ENCODE measurements at regions not wholly inside any gene's neighbourhood (a gene's known extent, or its start where the extent isn't known, plus 50 kb on each side); places are given as distances from the start of the nearest gene placed in this dataset.

DNA sequence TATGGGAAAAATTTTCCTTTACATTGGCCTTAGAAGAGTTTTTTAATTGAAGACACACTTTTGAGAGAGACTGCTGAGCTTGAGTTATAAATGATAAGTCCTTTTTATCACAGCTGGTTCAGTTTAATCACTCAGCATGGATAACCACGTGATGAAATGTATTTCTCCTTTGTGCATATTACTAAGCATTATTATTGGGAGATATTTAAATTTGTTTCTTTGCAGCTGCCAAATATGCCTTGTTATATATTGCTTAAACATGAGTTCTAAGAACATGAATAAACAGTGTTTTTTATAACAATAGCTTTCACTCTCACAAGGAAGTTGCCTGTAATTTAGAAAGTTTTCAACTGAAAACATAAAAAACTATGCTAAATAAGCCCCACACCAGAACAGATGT lies 293.5 kb upstream of the LRFN5 start:
- Histone ChIP-seq H3K9me2 (ENCODE audit: insufficient read depth) (no peaks in the 10 kb centered on the region), H3K4me2 (no peak overlapping the region), H3K4me1 (ENCODE audit: insufficient read depth) (no peaks in the 10 kb centered on the region), H3F3A (replicated peaks; ENCODE audit: low read depth) (no peaks in the 10 kb centered on the region), H3K79me2 (replicated peaks; ENCODE audit: insufficient read depth) (no peaks in the 10 kb centered on the region), H3K36me3 (ENCODE audit: insufficient read depth) (no peaks in the 10 kb centered on the region), H3K27me3 (ENCODE audit: insufficient read depth) (no peaks in the 10 kb centered on the region), H3K27ac (ENCODE audit: low read depth) (no peak overlapping the region), H2AFZ (no peak overlapping the region), H3K4me3 (no peak overlapping the region), H4K20me1 (replicated peaks; ENCODE audit: insufficient read depth) (no peaks in the 10 kb centered on the region)
- ATAC-seq: no peak
- Mint-ChIP-seq H3K27me3 (ENCODE audit: insufficient read depth, low read depth, poor library complexity) (no peaks in the 10 kb centered on the region), H3K9me3 (peaks cover 10% of the 10 kb centered on the region; the same call in 2 of the 3 replicates), H3K27ac (no peak overlapping the region), H3K4me3 (no peak overlapping the region), H3K36me3 (ENCODE audit: low read depth) (peaks cover 8% of the 10 kb centered on the region; the same call in 2 of the 3 replicates), H3K4me1 (no peaks in the 10 kb centered on the region)
- TF ChIP-seq JUNB (IDR thresholded peaks at IDR 0.05; ENCODE audit: unreplicated experiment) (no peak), STAT1 (IDR thresholded peaks at IDR 0.05; ENCODE audit: unreplicated experiment) (no peak), NANOG (IDR thresholded peaks at IDR 0.05; ENCODE audit: borderline replicate concordance) (no peak), ZNF331 (CRISPR knock-in tag; IDR thresholded peaks at IDR 0.05; ENCODE audit: low read depth) (no peak), EZH2 (IDR thresholded peaks at IDR 0.05; ENCODE audit: low read depth, unreplicated experiment) (no peak), ZNF462 (CRISPR knock-in tag; IDR thresholded peaks at IDR 0.05) (no peak), ETS1 (IDR thresholded peaks at IDR 0.05) (no peak), EZH2phosphoT487 (IDR thresholded peaks at IDR 0.05; ENCODE audit: unreplicated experiment) (no peak), POLR2AphosphoS5 (IDR thresholded peaks at IDR 0.05; ENCODE audit: low read depth) (no peak), ZNF114 (CRISPR knock-in tag; IDR thresholded peaks at IDR 0.05) (no peak), CREB1 (CRISPR knock-in tag; IDR thresholded peaks at IDR 0.05; ENCODE audit: low read depth) (no peak), CTCF (conservative IDR thresholded peaks at IDR 0.05; ENCODE audit: low read depth in 2 of 2) (no peak)
- TF ChIP-seq, protein P1, sequence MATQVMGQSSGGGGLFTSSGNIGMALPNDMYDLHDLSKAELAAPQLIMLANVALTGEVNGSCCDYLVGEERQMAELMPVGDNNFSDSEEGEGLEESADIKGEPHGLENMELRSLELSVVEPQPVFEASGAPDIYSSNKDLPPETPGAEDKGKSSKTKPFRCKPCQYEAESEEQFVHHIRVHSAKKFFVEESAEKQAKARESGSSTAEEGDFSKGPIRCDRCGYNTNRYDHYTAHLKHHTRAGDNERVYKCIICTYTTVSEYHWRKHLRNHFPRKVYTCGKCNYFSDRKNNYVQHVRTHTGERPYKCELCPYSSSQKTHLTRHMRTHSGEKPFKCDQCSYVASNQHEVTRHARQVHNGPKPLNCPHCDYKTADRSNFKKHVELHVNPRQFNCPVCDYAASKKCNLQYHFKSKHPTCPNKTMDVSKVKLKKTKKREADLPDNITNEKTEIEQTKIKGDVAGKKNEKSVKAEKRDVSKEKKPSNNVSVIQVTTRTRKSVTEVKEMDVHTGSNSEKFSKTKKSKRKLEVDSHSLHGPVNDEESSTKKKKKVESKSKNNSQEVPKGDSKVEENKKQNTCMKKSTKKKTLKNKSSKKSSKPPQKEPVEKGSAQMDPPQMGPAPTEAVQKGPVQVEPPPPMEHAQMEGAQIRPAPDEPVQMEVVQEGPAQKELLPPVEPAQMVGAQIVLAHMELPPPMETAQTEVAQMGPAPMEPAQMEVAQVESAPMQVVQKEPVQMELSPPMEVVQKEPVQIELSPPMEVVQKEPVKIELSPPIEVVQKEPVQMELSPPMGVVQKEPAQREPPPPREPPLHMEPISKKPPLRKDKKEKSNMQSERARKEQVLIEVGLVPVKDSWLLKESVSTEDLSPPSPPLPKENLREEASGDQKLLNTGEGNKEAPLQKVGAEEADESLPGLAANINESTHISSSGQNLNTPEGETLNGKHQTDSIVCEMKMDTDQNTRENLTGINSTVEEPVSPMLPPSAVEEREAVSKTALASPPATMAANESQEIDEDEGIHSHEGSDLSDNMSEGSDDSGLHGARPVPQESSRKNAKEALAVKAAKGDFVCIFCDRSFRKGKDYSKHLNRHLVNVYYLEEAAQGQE (IDR thresholded peaks at IDR 0.05; ENCODE audit: unreplicated experiment): no peak
- no peak for DNase-seq (ENCODE audit: low spot score)

Data from GM23338 (cell line).